Middle frontal gyrus (tissue), 1 donor: ENCODE measurements at regions not wholly inside any gene's neighbourhood (a gene's known extent, or its start where the extent isn't known, plus 50 kb on each side); places are given as distances from the start of the nearest gene placed in this dataset.
"Not testable (repeated sequence)": the region's sequence is repeated elsewhere in the genome, so short reads cannot be mapped to it uniquely, and the experiment has no call there.

ENCODE experiments used
- DNase-seq: peaks from one replicate; pipeline ENCODE4 v3.0.0-alpha.2; 2015; ENCODE audit warnings: low spot score; ENCODE audit errors: extremely low spot score

DNA sequence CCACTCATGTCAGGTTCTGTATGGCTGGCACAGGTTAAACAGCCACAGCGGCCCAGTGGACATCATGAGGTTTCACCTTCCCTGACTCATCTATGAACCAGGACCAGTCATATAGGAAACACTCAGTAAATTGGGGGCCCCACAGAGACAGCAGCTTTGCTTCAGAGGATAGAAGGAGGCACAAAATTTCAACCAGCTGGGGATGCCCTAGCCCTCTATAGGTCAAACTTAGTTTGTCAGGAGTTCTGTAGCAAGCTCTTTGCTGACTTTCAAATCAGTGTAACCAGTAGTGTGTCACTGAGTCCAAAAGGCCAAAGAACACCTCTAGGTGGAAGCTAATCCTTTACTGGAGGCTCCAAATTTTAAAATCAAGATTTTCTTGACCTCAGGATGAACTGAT lies 4157.8 kb upstream of the TPTE start:
- not testable (repeated sequence) for DNase-seq

DNA sequence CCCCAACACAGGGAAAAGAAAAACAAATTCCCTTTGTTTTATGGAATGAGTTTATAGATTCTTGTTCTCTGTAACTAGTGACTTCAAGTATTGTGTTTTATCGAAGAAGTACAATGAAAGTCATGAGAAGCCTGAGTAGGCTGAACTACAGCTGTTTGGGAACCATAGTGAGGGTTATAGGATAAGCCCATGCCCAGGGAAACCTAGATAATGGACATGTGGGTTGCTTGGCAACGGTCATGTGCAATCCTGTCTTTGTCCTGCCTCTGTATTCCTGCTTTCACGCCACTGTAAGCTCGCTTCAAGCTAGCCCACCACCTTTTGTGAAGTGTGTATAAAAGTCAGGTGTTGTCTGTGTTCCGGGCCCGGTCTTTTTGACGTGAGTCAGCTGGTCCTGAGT lies 4152.6 kb upstream of the TPTE start:
- DNase-seq: not testable (repeated sequence)

DNA sequence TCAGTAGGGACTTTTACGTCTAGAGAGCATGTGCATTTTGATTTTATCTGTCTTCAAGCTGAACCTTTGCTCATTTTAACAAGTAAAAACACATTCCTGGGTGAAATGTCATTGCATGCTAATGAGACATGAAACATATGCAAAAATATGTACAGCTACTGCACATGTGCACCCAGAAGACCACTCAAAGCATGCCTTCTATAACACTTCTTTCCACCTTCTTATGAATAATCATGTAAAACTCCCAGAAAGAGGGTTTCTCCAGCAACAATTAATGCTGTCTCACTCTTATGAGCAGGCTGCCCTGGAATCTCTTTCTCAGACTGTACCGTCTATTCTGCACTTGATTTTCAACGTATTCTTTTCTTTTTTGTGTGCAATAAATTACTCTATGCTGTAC lies 4148.1 kb upstream of the TPTE start:
- DNase-seq: not testable (repeated sequence)

DNA sequence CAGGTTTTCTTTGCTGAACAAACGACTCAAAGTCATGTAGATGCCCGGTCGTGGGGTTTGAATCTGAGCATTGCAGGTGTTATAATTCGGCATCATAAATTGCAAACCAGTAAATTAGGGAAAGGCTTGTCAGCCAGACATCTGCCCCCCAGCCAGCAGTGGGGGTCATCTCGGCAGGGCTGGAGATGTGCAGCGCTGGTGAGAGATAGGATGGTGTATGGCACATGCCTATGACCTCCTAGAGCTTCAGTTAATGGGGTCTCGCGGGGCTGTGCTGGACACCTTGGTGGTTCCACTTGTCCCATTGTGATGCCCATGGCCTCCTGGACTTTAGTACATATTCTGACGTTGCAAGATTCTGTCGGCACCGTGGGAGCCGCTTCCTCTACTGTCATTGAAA lies 4147.2 kb upstream of the TPTE start:
- DNase-seq: peak; percentile 2

DNA sequence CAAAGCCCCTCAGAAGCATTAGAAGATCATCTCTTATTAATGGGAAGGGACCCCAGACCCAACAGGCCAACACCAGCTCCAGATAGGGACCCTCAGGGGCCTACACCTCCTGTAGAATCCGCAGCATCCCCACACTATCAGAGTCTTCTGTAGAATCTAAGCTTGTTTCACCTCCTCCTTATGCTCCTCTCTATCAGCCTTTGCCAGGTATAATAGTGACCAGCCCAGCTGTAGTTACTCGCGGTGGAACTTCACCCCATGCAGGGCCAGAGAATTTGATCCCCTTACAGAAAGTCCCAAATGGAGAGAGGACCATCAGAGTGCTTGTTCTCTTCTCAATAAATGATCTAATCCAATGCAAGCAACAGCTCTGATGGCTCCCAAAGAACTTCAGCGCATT lies 4146.5 kb upstream of the TPTE start:
- DNase-seq: not testable (repeated sequence)

DNA sequence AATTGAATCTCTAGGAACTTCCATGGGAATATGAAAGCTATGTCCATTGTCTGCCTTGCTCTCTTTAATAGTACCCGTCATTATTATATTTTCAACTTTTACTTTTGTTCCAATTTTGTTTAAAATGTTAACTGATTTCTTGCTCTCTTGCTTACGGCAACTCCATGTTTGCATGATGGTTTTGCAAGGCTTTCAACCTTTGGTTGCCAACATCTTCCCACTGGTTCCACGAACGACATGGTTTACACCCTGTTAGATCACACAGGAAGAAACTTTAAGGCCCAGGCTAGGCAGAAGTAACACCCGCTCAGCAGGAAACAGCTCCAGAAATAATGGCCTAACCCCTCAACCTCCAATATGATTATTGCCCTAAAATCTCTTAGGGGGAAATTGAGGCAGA lies 4145.6 kb upstream of the TPTE start:
- not testable (repeated sequence) for DNase-seq

DNA sequence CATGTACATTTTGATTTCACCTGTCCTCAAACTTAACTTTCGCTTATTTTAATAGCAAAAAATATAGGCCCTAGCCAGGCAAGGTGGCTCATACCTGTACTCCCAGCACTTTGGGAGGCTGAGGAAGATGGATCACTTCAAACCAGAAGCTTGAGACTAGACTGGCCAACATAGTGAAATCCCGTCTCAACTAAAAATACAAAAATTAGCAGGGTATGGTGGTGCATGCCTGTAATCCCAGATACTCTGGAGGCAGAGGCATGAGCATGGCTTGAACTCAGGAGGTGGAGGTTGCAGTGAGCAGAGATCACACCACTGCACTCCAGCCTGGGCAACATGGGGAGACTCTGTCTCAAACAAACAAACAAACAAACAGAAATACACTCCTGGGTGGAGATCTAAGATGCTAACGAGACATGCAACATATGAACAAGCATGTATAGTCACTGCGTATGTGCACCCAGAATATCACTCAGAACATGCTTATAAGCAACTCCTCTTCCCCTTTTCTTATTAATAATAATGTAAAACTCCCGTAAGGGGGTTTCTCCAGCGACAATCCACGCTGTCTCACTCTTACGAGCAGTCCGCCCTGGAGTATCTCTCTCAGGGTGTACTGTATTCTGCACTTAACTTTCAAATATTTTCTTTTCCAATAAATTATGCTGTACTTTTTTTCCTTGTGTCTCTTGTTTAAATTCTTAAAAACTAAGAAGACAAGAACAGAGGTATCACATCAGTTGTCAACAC lies 4144.9 kb upstream of the TPTE start:
- DNase-seq: not testable (repeated sequence)
